ENCODE measurements at regions not wholly inside any gene's neighbourhood (a gene's known extent, or its start where the extent isn't known, plus 50 kb on each side); places are given as distances from the start of the nearest gene placed in this dataset.

DNA sequence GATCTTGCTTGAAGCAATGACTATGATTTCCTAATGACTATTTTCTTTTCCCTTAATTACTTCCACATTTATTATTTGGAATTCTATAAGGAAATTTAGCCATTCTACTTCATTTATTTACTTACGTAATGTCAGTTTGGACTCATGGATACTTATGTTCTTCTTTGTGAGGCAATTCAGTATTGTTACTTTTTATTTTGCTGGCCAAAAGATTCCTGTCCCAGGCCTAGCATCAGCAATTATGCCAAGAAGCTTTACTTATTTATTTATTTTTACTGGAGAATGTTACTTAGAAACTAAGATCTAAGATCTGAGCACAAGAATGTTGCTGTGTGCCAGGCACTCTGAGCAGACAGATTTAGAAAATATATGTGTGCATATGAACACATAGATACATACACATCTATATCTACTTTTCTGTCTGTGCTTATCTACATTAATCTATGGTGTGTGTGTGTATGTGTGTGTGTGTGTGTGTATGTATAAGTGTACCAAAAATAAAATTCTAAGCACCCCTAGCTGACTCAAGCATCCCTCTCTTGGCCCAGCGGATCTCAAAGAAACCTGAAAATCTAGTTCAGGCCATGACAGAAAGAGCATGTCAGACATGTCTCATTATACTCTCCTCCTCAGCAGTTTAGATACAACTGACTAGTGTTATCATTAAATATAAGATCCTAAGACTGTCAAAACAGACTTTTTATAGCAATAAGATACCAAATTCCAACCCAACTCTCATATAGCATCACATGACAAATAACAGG, 640.0 kb upstream of the GJE1 start:
- Histone ChIP-seq H3K4me3 (no peak overlapping the region), H3K27ac (no peak overlapping the region), H3K4me1 (no peaks in the 10 kb centered on the region), H3K27me3 (ENCODE audit: low read depth) (no peaks in the 10 kb centered on the region), H3K9me3 (no peaks in the 10 kb centered on the region), H3K36me3 (no peaks in the 10 kb centered on the region)
- ATAC-seq (no peak), DNase-seq (no peak)
- TF ChIP-seq, protein P1, sequence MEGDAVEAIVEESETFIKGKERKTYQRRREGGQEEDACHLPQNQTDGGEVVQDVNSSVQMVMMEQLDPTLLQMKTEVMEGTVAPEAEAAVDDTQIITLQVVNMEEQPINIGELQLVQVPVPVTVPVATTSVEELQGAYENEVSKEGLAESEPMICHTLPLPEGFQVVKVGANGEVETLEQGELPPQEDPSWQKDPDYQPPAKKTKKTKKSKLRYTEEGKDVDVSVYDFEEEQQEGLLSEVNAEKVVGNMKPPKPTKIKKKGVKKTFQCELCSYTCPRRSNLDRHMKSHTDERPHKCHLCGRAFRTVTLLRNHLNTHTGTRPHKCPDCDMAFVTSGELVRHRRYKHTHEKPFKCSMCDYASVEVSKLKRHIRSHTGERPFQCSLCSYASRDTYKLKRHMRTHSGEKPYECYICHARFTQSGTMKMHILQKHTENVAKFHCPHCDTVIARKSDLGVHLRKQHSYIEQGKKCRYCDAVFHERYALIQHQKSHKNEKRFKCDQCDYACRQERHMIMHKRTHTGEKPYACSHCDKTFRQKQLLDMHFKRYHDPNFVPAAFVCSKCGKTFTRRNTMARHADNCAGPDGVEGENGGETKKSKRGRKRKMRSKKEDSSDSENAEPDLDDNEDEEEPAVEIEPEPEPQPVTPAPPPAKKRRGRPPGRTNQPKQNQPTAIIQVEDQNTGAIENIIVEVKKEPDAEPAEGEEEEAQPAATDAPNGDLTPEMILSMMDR (IDR thresholded peaks at IDR 0.05), result no peak
- intact Hi-C loops (cut with DNase I), result no loop called here

DNA sequence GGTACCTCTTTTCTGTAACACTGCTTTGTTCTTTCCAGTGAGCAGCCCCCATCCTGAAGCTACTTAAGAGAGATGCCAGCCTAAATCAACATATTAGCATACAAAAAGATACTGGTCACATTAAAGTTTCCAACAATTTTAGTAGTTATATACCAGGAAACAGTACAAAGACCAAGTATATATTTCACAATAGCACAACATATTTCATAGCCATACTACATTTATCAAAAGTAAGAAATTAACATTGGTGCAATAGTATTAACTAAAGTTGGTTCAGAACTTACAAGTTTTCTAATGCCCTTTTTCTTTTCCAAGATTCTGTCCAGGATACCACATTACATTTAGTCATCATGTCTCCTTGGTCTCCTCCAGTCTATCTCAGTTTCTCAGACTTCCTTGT, 641.0 kb upstream of the GJE1 start:
- ATAC-seq (no peak), DNase-seq (no peak)
- Histone ChIP-seq H3K36me3 (no peaks in the 10 kb centered on the region), H3K9me3 (no peaks in the 10 kb centered on the region), H3K27me3 (ENCODE audit: low read depth) (no peaks in the 10 kb centered on the region), H3K27ac (no peak overlapping the region), H3K4me1 (no peaks in the 10 kb centered on the region), H3K4me3 (no peak overlapping the region)
- TF ChIP-seq, protein P1 (IDR thresholded peaks at IDR 0.05), result no peak
- intact Hi-C loops (cut with DNase I), result no loop called here

DNA sequence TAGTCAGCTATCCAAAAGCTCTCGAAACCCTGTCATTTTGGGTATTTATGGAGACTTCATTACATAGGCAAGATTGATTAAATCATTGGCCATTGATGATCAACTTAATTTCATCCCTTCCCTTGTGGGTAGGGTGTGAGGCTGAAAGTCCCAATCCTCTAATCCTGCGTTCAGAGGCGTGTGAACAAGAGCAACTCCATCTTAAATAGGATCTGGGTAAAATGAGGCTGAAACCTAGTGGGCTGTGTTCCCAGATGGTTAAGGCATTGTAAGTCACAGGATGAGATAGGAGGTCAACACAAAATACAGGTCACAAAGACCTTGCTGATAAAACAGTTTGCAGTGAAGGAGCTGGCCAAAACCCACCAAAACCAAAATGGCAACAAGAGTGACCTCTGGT, 641.7 kb upstream of the GJE1 start:
- intact Hi-C loops (cut with DNase I), result no loop called here
- H3K27ac ChIP-seq, result no peak overlapping the region
- H3K4me1 ChIP-seq, result no peaks in the 10 kb centered on the region
- ATAC-seq, result no peak
- DNase-seq, result no peak
- TF ChIP-seq, protein P1 (IDR thresholded peaks at IDR 0.05), result no peak
- no peaks in the 10 kb centered on the region for H3K9me3 ChIP-seq
- H3K36me3 ChIP-seq, result no peaks in the 10 kb centered on the region
- H3K27me3 ChIP-seq (ENCODE audit: low read depth), result no peaks in the 10 kb centered on the region
- H3K4me3 ChIP-seq, result no peak overlapping the region

DNA sequence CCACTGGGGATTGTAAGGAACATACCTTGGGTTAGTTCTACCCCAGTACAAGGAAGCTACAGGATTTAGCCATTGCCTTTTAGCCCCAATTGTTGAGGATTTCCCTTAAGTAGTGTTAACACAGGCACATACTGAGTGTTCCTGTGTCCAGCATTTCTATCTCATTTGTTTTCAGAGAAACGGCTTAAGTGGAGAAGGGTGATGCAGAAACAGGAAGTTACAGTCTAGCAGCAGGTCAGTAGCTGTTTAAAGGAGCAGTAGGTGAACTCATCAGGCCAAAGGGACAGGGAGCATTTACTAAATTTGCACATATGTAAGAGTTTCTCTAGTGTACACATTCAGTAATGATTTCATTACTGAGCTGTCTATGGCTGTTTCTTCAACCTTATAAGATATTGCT, 644.2 kb upstream of the GJE1 start:
- intact Hi-C loops (cut with DNase I), result no loop called here
- Histone ChIP-seq H3K9me3 (no peaks in the 10 kb centered on the region), H3K27me3 (ENCODE audit: low read depth) (no peaks in the 10 kb centered on the region), H3K4me3 (no peak overlapping the region), H3K27ac (no peak overlapping the region), H3K4me1 (peaks cover 15% of the 10 kb centered on the region), H3K36me3 (no peaks in the 10 kb centered on the region)
- TF ChIP-seq, protein P1 (IDR thresholded peaks at IDR 0.05), result no peak
- ATAC-seq (no peak), DNase-seq (no peak)

DNA sequence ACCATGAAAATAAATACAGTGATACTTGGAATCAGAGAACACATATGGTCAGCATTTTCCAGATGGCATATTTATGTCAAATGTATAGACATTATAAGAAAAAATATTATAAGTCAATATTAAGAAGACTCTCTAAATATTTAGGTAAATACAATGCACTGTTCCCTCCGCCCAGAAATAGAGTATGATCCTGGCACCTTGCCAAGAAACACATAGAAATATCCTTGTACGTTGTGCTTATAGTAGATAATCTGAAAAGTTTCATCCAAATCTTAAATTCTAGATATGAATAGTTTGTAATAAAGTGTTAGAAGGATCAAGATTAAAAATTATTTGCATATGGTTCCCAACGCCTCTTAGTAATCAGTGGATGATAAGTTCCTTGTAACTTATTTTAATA, 645.8 kb upstream of the GJE1 start:
- Histone ChIP-seq H3K9me3 (no peaks in the 10 kb centered on the region), H3K4me1 (peaks cover 19% of the 10 kb centered on the region), H3K27ac (no peak overlapping the region), H3K27me3 (ENCODE audit: low read depth) (no peaks in the 10 kb centered on the region), H3K4me3 (no peak overlapping the region), H3K36me3 (no peaks in the 10 kb centered on the region)
- TF ChIP-seq, protein P1 (IDR thresholded peaks at IDR 0.05), result no peak
- no peak for ATAC-seq
- intact Hi-C loops (cut with DNase I), result no loop called here
- no peak for DNase-seq

Data from lower lobe of right lung (tissue), 2 donors.